ENCODE measurements at regions not wholly inside any gene's neighbourhood (a gene's known extent, or its start where the extent isn't known, plus 50 kb on each side); places are given as distances from the start of the nearest gene placed in this dataset.
"Not testable (repeated sequence)": the region's sequence is repeated elsewhere in the genome, so short reads cannot be mapped to it uniquely, and the experiment has no call there.

- not testable (repeated sequence) for DNase-seq
Observed at GRCh38 chr14:85077716-85078115, 452.2 kb upstream of the FLRT2 start.

- DNase-seq: no peak
Observed at GRCh38 chr14:85079842-85080730, 449.9 kb upstream of the FLRT2 start.

GRCh38 chr14:85084344-85084743 lies 445.6 kb upstream of the FLRT2 start:
- DNase-seq: no peak

GRCh38 chr14:85085981-85086380 lies 444.0 kb upstream of the FLRT2 start:
- no peak for DNase-seq

GRCh38 chr14:85087201-85087600 lies 442.7 kb upstream of the FLRT2 start:
- no peak for DNase-seq

- no peak for DNase-seq
Observed at GRCh38 chr14:85088192-85088591, 441.8 kb upstream of the FLRT2 start.

GRCh38 chr14:85090681-85091080 lies 439.3 kb upstream of the FLRT2 start:
- no peak for DNase-seq

GRCh38 chr14:85093631-85094330 lies 436.2 kb upstream of the FLRT2 start:
- no peak for DNase-seq

GRCh38 chr14:85102591-85102990 lies 427.4 kb upstream of the FLRT2 start:
- no peak for DNase-seq

GRCh38 chr14:85106506-85106905 lies 423.4 kb upstream of the FLRT2 start:
- DNase-seq: no peak

- DNase-seq: no peak
Observed at GRCh38 chr14:85112762-85113161, 417.2 kb upstream of the FLRT2 start.

GRCh38 chr14:85115921-85116320 lies 414.0 kb upstream of the FLRT2 start:
- no peak for DNase-seq

- DNase-seq: no peak
Observed at GRCh38 chr14:85118274-85118673, 411.7 kb upstream of the FLRT2 start.

GRCh38 chr14:85122690-85123089 lies 407.3 kb upstream of the FLRT2 start:
- no peak for DNase-seq

GRCh38 chr14:85123755-85124154 lies 406.2 kb upstream of the FLRT2 start:
- no peak for DNase-seq

- DNase-seq: no peak
Observed at GRCh38 chr14:85124631-85125290, 405.2 kb upstream of the FLRT2 start.

- DNase-seq: no peak
Observed at GRCh38 chr14:85125291-85125670, 404.7 kb upstream of the FLRT2 start.

GRCh38 chr14:85129921-85130320 lies 400.0 kb upstream of the FLRT2 start:
- no peak for DNase-seq

- no peak for DNase-seq
Observed at GRCh38 chr14:85131226-85131922, 398.6 kb upstream of the FLRT2 start.

- no peak for DNase-seq
Observed at GRCh38 chr14:85142982-85143381, 387.0 kb upstream of the FLRT2 start.

- no peak for DNase-seq
Observed at GRCh38 chr14:85146779-85147178, 383.2 kb upstream of the FLRT2 start.

- DNase-seq: no peak
Observed at GRCh38 chr14:85150166-85150565, 379.8 kb upstream of the FLRT2 start.

Data from amygdala (tissue), 56 donors.